ENCODE measurements at regions not wholly inside any gene's neighbourhood (a gene's known extent, or its start where the extent isn't known, plus 50 kb on each side); places are given as distances from the start of the nearest gene placed in this dataset.

GRCh38 chr9:21672761-21673160 is 129.7 kb upstream of the MTAP start:
- Mint-ChIP-seq H3K4me3 (ENCODE audit: low read depth, unreplicated experiment) (peak overlapping the region; percentile 55), H3K9me3 (ENCODE audit: low read depth, unreplicated experiment) (no peaks in the 10 kb centered on the region), H3K27ac (ENCODE audit: unreplicated experiment) (peak overlapping the region; percentile 95), H3K36me3 (ENCODE audit: insufficient read depth, unreplicated experiment) (peaks cover 34% of the 10 kb centered on the region), H3K27me3 (ENCODE audit: unreplicated experiment) (no peaks in the 10 kb centered on the region), H3K4me1 (ENCODE audit: low read depth, unreplicated experiment) (peaks cover 48% of the 10 kb centered on the region)
- TSS peak; percentile 76 for BruUV-seq (replicated peaks)
- CTCF ChIA-PET = interaction anchor here (0.6 to 2.7 kb wide), 4 partner anchors 9 to 116 kb away, joined by 3 to 9 read pairs (median 3); no protein-coding TSS in a partner anchor
- intact Hi-C loops (cut with micrococcal nuclease; ENCODE audit: unreplicated experiment) = loop anchor here (2.0 to 5.0 kb wide), 2 partner anchors 84 to 320 kb away; partner anchors contain the start of genes CDKN2A and CDKN2B-AS1
- no peak for TF ChIP-seq CTCF (IDR thresholded peaks at IDR 0.05; ENCODE audit: unreplicated experiment)
- no peak for DNase-seq

GRCh38 chr9:21674894-21675293 is 127.5 kb upstream of the MTAP start:
- BruUV-seq (replicated peaks) = no TSS peak
- no peak for TF ChIP-seq CTCF (IDR thresholded peaks at IDR 0.05; ENCODE audit: unreplicated experiment)
- no peak for DNase-seq
- H3K4me1 Mint-ChIP-seq (ENCODE audit: low read depth, unreplicated experiment) = peaks cover 43% of the 10 kb centered on the region
- no peaks in the 10 kb centered on the region for H3K9me3 Mint-ChIP-seq (ENCODE audit: low read depth, unreplicated experiment)
- peak overlapping the region; percentile 95 for H3K27ac Mint-ChIP-seq (ENCODE audit: unreplicated experiment)
- intact Hi-C loops (cut with micrococcal nuclease; ENCODE audit: unreplicated experiment) = loop anchor here (5.0 kb wide), 1 partner anchor 317 kb away; the partner anchor contains the start of genes CDKN2A and CDKN2B-AS1
- H3K27me3 Mint-ChIP-seq (ENCODE audit: unreplicated experiment) = no peaks in the 10 kb centered on the region
- peak overlapping the region; percentile 55 for H3K4me3 Mint-ChIP-seq (ENCODE audit: low read depth, unreplicated experiment)
- peaks cover 34% of the 10 kb centered on the region for H3K36me3 Mint-ChIP-seq (ENCODE audit: insufficient read depth, unreplicated experiment)
- CTCF ChIA-PET = interaction anchor here (1.9 to 2.7 kb wide), 2 partner anchors 8 to 115 kb away, joined by 4 to 9 read pairs; no protein-coding TSS in a partner anchor

DNA sequence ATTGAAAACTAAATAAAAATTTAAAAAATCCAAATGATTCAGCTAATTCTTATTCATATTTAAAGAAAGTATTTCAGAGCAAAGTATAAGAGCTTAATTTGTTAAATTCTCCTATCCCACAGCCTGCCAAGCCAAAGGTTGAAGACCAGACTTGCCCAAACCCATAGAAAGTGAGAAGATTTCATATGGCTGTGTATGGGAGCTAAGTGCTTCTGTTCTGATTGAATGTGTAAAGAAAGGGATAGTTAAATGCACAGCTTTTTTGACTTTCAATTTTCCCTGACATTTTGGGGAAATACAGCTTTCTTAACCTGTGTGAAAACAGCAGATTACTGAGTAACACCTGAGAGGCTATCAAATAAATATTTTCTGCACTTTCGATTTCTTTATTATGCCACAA is 125.0 kb upstream of the MTAP start:
- H3K9me3 Mint-ChIP-seq (ENCODE audit: low read depth, unreplicated experiment) = no peaks in the 10 kb centered on the region
- TF ChIP-seq CTCF (IDR thresholded peaks at IDR 0.05; ENCODE audit: unreplicated experiment) = no peak
- no peak for DNase-seq
- BruUV-seq (replicated peaks) = TSS peak; percentile 42
- intact Hi-C loops (cut with micrococcal nuclease; ENCODE audit: unreplicated experiment) = no loop called here
- peaks cover 28% of the 10 kb centered on the region for H3K36me3 Mint-ChIP-seq (ENCODE audit: insufficient read depth, unreplicated experiment)
- H3K27me3 Mint-ChIP-seq (ENCODE audit: unreplicated experiment) = no peaks in the 10 kb centered on the region
- peak overlapping the region; percentile 95 for H3K27ac Mint-ChIP-seq (ENCODE audit: unreplicated experiment)
- no peak overlapping the region for H3K4me3 Mint-ChIP-seq (ENCODE audit: low read depth, unreplicated experiment)
- CTCF ChIA-PET = interaction anchor here (0.6 to 1.3 kb wide), 2 partner anchors 97 to 101 kb away, joined by 3 to 4 read pairs; no protein-coding TSS in a partner anchor
- H3K4me1 Mint-ChIP-seq (ENCODE audit: low read depth, unreplicated experiment) = peaks cover 37% of the 10 kb centered on the region

DNA sequence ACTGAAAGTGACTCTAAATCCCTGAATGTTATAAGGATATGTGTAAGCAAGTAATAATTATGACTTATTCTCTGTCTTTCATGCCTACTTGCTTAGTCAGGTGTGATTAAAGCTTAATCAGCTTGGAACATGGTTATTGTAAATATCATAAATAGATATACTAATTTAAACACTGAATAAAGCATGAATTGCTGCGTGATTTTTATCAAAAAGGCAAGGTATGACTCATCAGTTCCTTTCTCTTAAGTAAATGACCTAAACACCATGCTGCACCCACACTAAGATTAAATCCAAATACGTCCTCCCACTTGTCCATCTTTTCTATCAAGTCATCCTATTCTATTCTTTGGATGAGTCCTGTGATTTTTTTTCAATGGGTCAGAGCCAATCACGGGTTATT is 124.6 kb upstream of the MTAP start:
- H3K4me3 Mint-ChIP-seq (ENCODE audit: low read depth, unreplicated experiment) = no peak overlapping the region
- no peaks in the 10 kb centered on the region for H3K9me3 Mint-ChIP-seq (ENCODE audit: low read depth, unreplicated experiment)
- peaks cover 34% of the 10 kb centered on the region for H3K4me1 Mint-ChIP-seq (ENCODE audit: low read depth, unreplicated experiment)
- DNase-seq = no peak
- H3K36me3 Mint-ChIP-seq (ENCODE audit: insufficient read depth, unreplicated experiment) = peaks cover 29% of the 10 kb centered on the region
- H3K27me3 Mint-ChIP-seq (ENCODE audit: unreplicated experiment) = no peaks in the 10 kb centered on the region
- CTCF ChIA-PET = interaction anchor here (0.6 to 1.3 kb wide), 3 partner anchors 24 to 101 kb away, joined by 3 to 9 read pairs (median 4); no protein-coding TSS in a partner anchor
- intact Hi-C loops (cut with micrococcal nuclease; ENCODE audit: unreplicated experiment) = loop anchor here (2.0 kb wide), 1 partner anchor 117 kb away; no protein-coding TSS in a partner anchor
- TF ChIP-seq CTCF (IDR thresholded peaks at IDR 0.05; ENCODE audit: unreplicated experiment) = no peak
- no TSS peak for BruUV-seq (replicated peaks)
- H3K27ac Mint-ChIP-seq (ENCODE audit: unreplicated experiment) = peak overlapping the region; percentile 95

Measured in Calu3 (cell line).